ENCODE measurements at regions not wholly inside any gene's neighbourhood (a gene's known extent, or its start where the extent isn't known, plus 50 kb on each side); places are given as distances from the start of the nearest gene placed in this dataset.

GRCh38 chr5:163259495-163259894, 177.9 kb upstream of the CCNG1 start:
- TF ChIP-seq CTCF (IDR thresholded peaks at IDR 0.05): no peak
- TF ChIP-seq EZH2 (IDR thresholded peaks at IDR 0.05; ENCODE audit: borderline replicate concordance, insufficient read depth, low read depth, low read length, poor library complexity, severe bottlenecking): no peak

Measured in B cell (primary cell).